Astrocyte of the spinal cord (primary cell): ENCODE measurements at regions not wholly inside any gene's neighbourhood (a gene's known extent, or its start where the extent isn't known, plus 50 kb on each side); places are given as distances from the start of the nearest gene placed in this dataset.

Experiments used
- DNase-seq: peaks from one replicate; pipeline ENCODE4 v3.0.0; 2011; ENCODE audit warnings: low read depth, low spot score
- H3K4me3 ChIP-seq: 2 replicates; pipeline ENCODE4 v1.5.1; 2011; ENCODE audit warnings: low read depth, mild to moderate bottlenecking, low read length, moderate library complexity
- in situ Hi-C: cut with HindIII; loops from 2 replicates; pipeline ENCODE4 v1.10.0; 2017; ENCODE audit warnings: low sequenced_read_pairs
- TF ChIP-seq, protein P1 (sequence below): IDR thresholded peaks from 2 replicates; pipeline ENCODE4 v1.5.1; 2012; ENCODE audit warnings: low read depth, mild to moderate bottlenecking, low read length, inconsistent platforms

- no peak for DNase-seq
- TF ChIP-seq, protein P1, sequence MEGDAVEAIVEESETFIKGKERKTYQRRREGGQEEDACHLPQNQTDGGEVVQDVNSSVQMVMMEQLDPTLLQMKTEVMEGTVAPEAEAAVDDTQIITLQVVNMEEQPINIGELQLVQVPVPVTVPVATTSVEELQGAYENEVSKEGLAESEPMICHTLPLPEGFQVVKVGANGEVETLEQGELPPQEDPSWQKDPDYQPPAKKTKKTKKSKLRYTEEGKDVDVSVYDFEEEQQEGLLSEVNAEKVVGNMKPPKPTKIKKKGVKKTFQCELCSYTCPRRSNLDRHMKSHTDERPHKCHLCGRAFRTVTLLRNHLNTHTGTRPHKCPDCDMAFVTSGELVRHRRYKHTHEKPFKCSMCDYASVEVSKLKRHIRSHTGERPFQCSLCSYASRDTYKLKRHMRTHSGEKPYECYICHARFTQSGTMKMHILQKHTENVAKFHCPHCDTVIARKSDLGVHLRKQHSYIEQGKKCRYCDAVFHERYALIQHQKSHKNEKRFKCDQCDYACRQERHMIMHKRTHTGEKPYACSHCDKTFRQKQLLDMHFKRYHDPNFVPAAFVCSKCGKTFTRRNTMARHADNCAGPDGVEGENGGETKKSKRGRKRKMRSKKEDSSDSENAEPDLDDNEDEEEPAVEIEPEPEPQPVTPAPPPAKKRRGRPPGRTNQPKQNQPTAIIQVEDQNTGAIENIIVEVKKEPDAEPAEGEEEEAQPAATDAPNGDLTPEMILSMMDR = no peak
- in situ Hi-C loops = no loop called here
- no peak overlapping the region for H3K4me3 ChIP-seq
Observed at GRCh38 chr4:128416921-128417320, 129.3 kb upstream of the PGRMC2 start.

GRCh38 chr4:128410037-128410436, 122.4 kb upstream of the PGRMC2 start:
- no peak overlapping the region for H3K4me3 ChIP-seq
- no peak for DNase-seq
- in situ Hi-C loops = no loop called here
- TF ChIP-seq, protein P1 = no peak

- no peak overlapping the region for H3K4me3 ChIP-seq
- TF ChIP-seq, protein P1 = no peak
- in situ Hi-C loops = no loop called here
- DNase-seq = no peak
Observed at GRCh38 chr4:128403586-128403985, 116.0 kb upstream of the PGRMC2 start.

DNA sequence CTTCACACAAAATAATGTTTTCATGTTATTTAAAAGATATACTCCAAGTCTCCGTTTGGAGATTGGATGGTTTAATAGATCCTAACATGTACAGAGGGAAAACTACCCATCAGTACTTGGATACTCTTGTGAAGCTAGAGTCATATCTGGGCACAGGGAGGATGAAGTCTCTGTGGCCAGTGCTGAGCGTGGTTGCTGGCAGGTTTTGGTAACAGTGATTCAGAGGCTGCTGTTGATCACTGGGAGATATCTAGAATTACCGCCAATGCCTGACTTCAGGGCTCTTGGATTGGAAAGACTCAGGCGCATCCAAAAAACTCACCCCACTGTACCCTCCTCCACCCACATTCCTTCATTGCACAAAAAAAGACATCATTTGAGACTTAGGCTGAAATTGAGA, 107.2 kb upstream of the PGRMC2 start:
- TF ChIP-seq, protein P1 = no peak
- peak; percentile 41 for DNase-seq
- H3K4me3 ChIP-seq = no peak overlapping the region
- in situ Hi-C loops = no loop called here

- DNase-seq = peak; percentile 59
Observed at GRCh38 chr4:128393101-128393704, 105.6 kb upstream of the PGRMC2 start.

DNA sequence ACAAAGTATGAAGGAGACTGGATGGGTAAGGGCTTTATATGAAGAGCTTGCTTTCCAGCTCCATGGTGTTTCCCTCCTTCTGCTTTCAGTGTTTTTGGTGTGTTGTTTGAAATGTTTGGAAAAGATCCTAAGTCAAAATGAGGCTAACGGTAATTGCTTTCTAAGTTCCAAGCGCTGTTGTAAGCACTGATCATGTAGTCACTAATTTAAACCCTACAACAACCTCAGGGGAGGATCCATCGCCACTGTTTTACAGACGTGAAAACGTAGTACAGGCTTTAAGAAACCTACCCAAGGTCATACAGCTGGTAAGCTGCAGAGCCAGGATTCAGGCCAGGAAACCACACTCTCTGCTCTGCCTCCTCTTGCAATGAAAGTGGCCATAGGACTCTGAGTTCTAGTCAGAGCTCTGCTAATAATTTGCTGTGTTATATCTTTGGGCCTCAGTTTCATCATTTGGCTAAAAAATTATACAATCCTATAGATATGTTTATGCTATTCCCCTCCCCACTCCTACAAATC, 102.9 kb upstream of the PGRMC2 start:
- TF ChIP-seq, protein P1 = no peak
- no peak overlapping the region for H3K4me3 ChIP-seq
- in situ Hi-C loops = no loop called here
- DNase-seq = no peak

More at GRCh38 chr4:128393101-128393704, 105.6 kb upstream of the PGRMC2 start:
- TF ChIP-seq, protein P1 = no peak
- in situ Hi-C loops = no loop called here
- H3K4me3 ChIP-seq = no peak overlapping the region
